Omental fat pad (tissue), 3 donors: ENCODE measurements at regions not wholly inside any gene's neighbourhood (a gene's known extent, or its start where the extent isn't known, plus 50 kb on each side); places are given as distances from the start of the nearest gene placed in this dataset.

Experiments
- ATAC-seq: fragments of 150-250 bp; one replicate; pipeline ENCODE4 v1.9.1; 2016; ENCODE audit warnings: mild to moderate bottlenecking, moderate library complexity; ENCODE audit not compliant: low FRiP score
- DNase-seq: peaks from one replicate; pipeline ENCODE4 v3.0.0-alpha.2; 2019; ENCODE audit warnings: low spot score
- CTCF ChIP-seq, 3 donors: fragments of 450-650 bp; IDR thresholded peaks; one replicate each; pipeline ENCODE4 v1.5.1; 2016 to 2017; ENCODE audit warnings: antibody characterized with exemption in 3 of 3, mild to moderate bottlenecking in 3 of 3, moderate library complexity in 2 of 3

- DNase-seq (no peak), ATAC-seq (no peak)
- no peak for TF ChIP-seq CTCF (IDR thresholded peaks at IDR 0.05)
Observed at GRCh38 chr10:128922172-128922571, 544.9 kb upstream of the MGMT start.

- no peak for ATAC-seq
- DNase-seq, result no peak
- TF ChIP-seq CTCF (IDR thresholded peaks at IDR 0.05), result no peak
Observed at GRCh38 chr10:128922619-128923196, 544.3 kb upstream of the MGMT start.

- no peak for TF ChIP-seq CTCF (IDR thresholded peaks at IDR 0.05)
- no peak for DNase-seq
- ATAC-seq, result no peak
Observed at GRCh38 chr10:128924918-128925317, 542.1 kb upstream of the MGMT start.

GRCh38 chr10:128926711-128927110 is 540.3 kb upstream of the MGMT start:
- DNase-seq, result no peak

GRCh38 chr10:128927497-128928161 is 539.4 kb upstream of the MGMT start:
- no peak for TF ChIP-seq CTCF (IDR thresholded peaks at IDR 0.05)
- DNase-seq, result no peak
- no peak for ATAC-seq

More at GRCh38 chr10:128926711-128927110, 540.3 kb upstream of the MGMT start:
- no peak for ATAC-seq
- no peak for TF ChIP-seq CTCF (IDR thresholded peaks at IDR 0.05)

- ATAC-seq (no peak), DNase-seq (no peak)
- TF ChIP-seq CTCF (IDR thresholded peaks at IDR 0.05), result no peak
Observed at GRCh38 chr10:128928231-128928836, 538.7 kb upstream of the MGMT start.

- DNase-seq (no peak), ATAC-seq (no peak)
- TF ChIP-seq CTCF (IDR thresholded peaks at IDR 0.05), result no peak
Observed at GRCh38 chr10:128929131-128929530, 537.9 kb upstream of the MGMT start.
